Activated CD8-positive, alpha-beta memory T cell treated with anti-CD3 and anti-CD28 coated beads, Interleukin-2, amount 10 ng/mL, durations not matched to agents 7 days and 5 days (primary cell): ENCODE measurements at regions not wholly inside any gene's neighbourhood (a gene's known extent, or its start where the extent isn't known, plus 50 kb on each side); places are given as distances from the start of the nearest gene placed in this dataset.

Experiments used
- ATAC-seq: fragments of 150-1000 bp; cut with Tn5 transposase; one replicate; pipeline ENCODE4 v1.10.0; 2021; ENCODE audit warnings: moderate library complexity
- CTCF ChIA-PET: fragments of 350-600 bp; sonication (Branson Sonifier 250); formaldehyde crosslinking; loops from one replicate; lab custom pipeline; 2021; ENCODE audit warnings: antibody characterized with exemption; lab: Charles Lee
- DNase-seq: peaks from one replicate; pipeline ENCODE4 v3.0.0-alpha.2; 2020
- H3K27ac Mint-ChIP-seq: one replicate; pipeline ENCODE4 v1.8.0; 2021; ENCODE audit warnings: mild to moderate bottlenecking, mixed read lengths
- H3K27me3 Mint-ChIP-seq: one replicate; pipeline ENCODE4 v1.8.0; 2021; ENCODE audit warnings: mixed read lengths
- H3K36me3 Mint-ChIP-seq: one replicate; pipeline ENCODE4 v1.8.0; 2021; ENCODE audit warnings: mild to moderate bottlenecking, mixed read lengths
- H3K4me1 Mint-ChIP-seq: one replicate; pipeline ENCODE4 v1.8.0; 2021; ENCODE audit warnings: mixed read lengths
- H3K4me3 Mint-ChIP-seq: one replicate; pipeline ENCODE4 v1.8.0; 2021; ENCODE audit warnings: mild to moderate bottlenecking, moderate library complexity, mixed read lengths
- H3K9me3 Mint-ChIP-seq: one replicate; pipeline ENCODE4 v1.8.0; 2022; ENCODE audit warnings: low read depth, mixed read lengths

GRCh38 chr13:30044932-30045331 lies 194.5 kb upstream of the UBL3 start:
- DNase-seq = no peak
- peaks cover 5% of the 10 kb centered on the region for H3K27me3 Mint-ChIP-seq
- no peak overlapping the region for H3K27ac Mint-ChIP-seq
- H3K4me1 Mint-ChIP-seq = peaks cover 57% of the 10 kb centered on the region
- no peaks in the 10 kb centered on the region for H3K9me3 Mint-ChIP-seq
- CTCF ChIA-PET = interaction anchor here (1.2 kb wide), 1 partner anchor 11 kb away, joined by 4 read pairs; no protein-coding TSS in a partner anchor
- H3K4me3 Mint-ChIP-seq = no peak overlapping the region
- peaks cover 2% of the 10 kb centered on the region for H3K36me3 Mint-ChIP-seq
- ATAC-seq = no peak

GRCh38 chr13:30043631-30043925 lies 193.2 kb upstream of the UBL3 start:
- Mint-ChIP-seq H3K4me3 (no peak overlapping the region), H3K4me1 (peaks cover 44% of the 10 kb centered on the region), H3K27me3 (peaks cover 12% of the 10 kb centered on the region), H3K36me3 (peaks cover 2% of the 10 kb centered on the region), H3K27ac (no peak overlapping the region), H3K9me3 (no peaks in the 10 kb centered on the region)
- CTCF ChIA-PET = no interaction called here
- DNase-seq (no peak), ATAC-seq (no peak)

- peaks cover 2% of the 10 kb centered on the region for H3K36me3 Mint-ChIP-seq
- no peaks in the 10 kb centered on the region for H3K9me3 Mint-ChIP-seq
- H3K4me3 Mint-ChIP-seq = no peak overlapping the region
- ATAC-seq = no peak
- CTCF ChIA-PET = no interaction called here
- peaks cover 17% of the 10 kb centered on the region for H3K27me3 Mint-ChIP-seq
- peaks cover 39% of the 10 kb centered on the region for H3K4me1 Mint-ChIP-seq
- no peak for DNase-seq
- no peak overlapping the region for H3K27ac Mint-ChIP-seq
Measured at GRCh38 chr13:30042891-30043630, 192.6 kb upstream of the UBL3 start.

- Mint-ChIP-seq H3K27ac (no peak overlapping the region), H3K9me3 (no peaks in the 10 kb centered on the region), H3K36me3 (peaks cover 2% of the 10 kb centered on the region), H3K27me3 (peaks cover 17% of the 10 kb centered on the region), H3K4me3 (no peak overlapping the region), H3K4me1 (peaks cover 32% of the 10 kb centered on the region)
- DNase-seq = no peak
- CTCF ChIA-PET = no interaction called here
- no peak for ATAC-seq
Measured at GRCh38 chr13:30042272-30042671, 191.9 kb upstream of the UBL3 start.

GRCh38 chr13:30039511-30039911 lies 189.1 kb upstream of the UBL3 start:
- CTCF ChIA-PET = interaction anchor here (1.4 to 1.9 kb wide), 3 partner anchors 8 to 116 kb away, joined by 3 to 5 read pairs (median 3); no protein-coding TSS in a partner anchor
- Mint-ChIP-seq H3K4me3 (no peak overlapping the region), H3K27me3 (peaks cover 22% of the 10 kb centered on the region), H3K36me3 (peaks cover 2% of the 10 kb centered on the region), H3K4me1 (peaks cover 14% of the 10 kb centered on the region), H3K27ac (no peak overlapping the region), H3K9me3 (no peaks in the 10 kb centered on the region)
- ATAC-seq = no peak
- DNase-seq = no peak

GRCh38 chr13:30038884-30039283 lies 188.5 kb upstream of the UBL3 start:
- CTCF ChIA-PET = interaction anchor here (1.4 to 1.9 kb wide), 3 partner anchors 9 to 115 kb away, joined by 3 to 5 read pairs (median 3); no protein-coding TSS in a partner anchor

GRCh38 chr13:30037766-30038165 lies 187.3 kb upstream of the UBL3 start:
- Mint-ChIP-seq H3K27me3 (peaks cover 31% of the 10 kb centered on the region), H3K27ac (no peak overlapping the region), H3K4me3 (no peak overlapping the region), H3K9me3 (no peaks in the 10 kb centered on the region), H3K36me3 (no peaks in the 10 kb centered on the region), H3K4me1 (peaks cover 15% of the 10 kb centered on the region)
- DNase-seq (no peak), ATAC-seq (no peak)
- CTCF ChIA-PET = interaction anchor here (1.6 kb wide), 1 partner anchor 114 kb away, joined by 3 read pairs; no protein-coding TSS in a partner anchor

More at GRCh38 chr13:30038884-30039283, 188.5 kb upstream of the UBL3 start:
- Mint-ChIP-seq H3K9me3 (no peaks in the 10 kb centered on the region), H3K4me1 (peaks cover 17% of the 10 kb centered on the region), H3K27me3 (peaks cover 27% of the 10 kb centered on the region), H3K27ac (no peak overlapping the region), H3K4me3 (no peak overlapping the region), H3K36me3 (no peaks in the 10 kb centered on the region)
- no peak for DNase-seq
- ATAC-seq = no peak

- Mint-ChIP-seq H3K27ac (no peak overlapping the region), H3K36me3 (no peaks in the 10 kb centered on the region), H3K4me1 (peaks cover 11% of the 10 kb centered on the region), H3K9me3 (no peaks in the 10 kb centered on the region), H3K4me3 (no peak overlapping the region), H3K27me3 (peaks cover 31% of the 10 kb centered on the region)
- CTCF ChIA-PET = no interaction called here
- no peak for DNase-seq
- no peak for ATAC-seq
Measured at GRCh38 chr13:30037306-30037705, 186.9 kb upstream of the UBL3 start.

- H3K9me3 Mint-ChIP-seq = no peaks in the 10 kb centered on the region
- H3K4me1 Mint-ChIP-seq = peaks cover 3% of the 10 kb centered on the region
- no peak for DNase-seq
- CTCF ChIA-PET = interaction anchor here (1.1 kb wide), 1 partner anchor 80 kb away, joined by 3 read pairs; no protein-coding TSS in a partner anchor
- peaks cover 21% of the 10 kb centered on the region for H3K27me3 Mint-ChIP-seq
- no peak overlapping the region for H3K27ac Mint-ChIP-seq
- ATAC-seq = no peak
- no peaks in the 10 kb centered on the region for H3K36me3 Mint-ChIP-seq
- H3K4me3 Mint-ChIP-seq = no peak overlapping the region
Measured at GRCh38 chr13:30034458-30034795, 184.0 kb upstream of the UBL3 start.

GRCh38 chr13:30033681-30034457 lies 183.5 kb upstream of the UBL3 start:
- DNase-seq (no peak), ATAC-seq (no peak)
- Mint-ChIP-seq H3K36me3 (no peaks in the 10 kb centered on the region), H3K4me1 (peaks cover 3% of the 10 kb centered on the region), H3K27ac (no peak overlapping the region), H3K4me3 (no peak overlapping the region), H3K27me3 (peaks cover 20% of the 10 kb centered on the region), H3K9me3 (no peaks in the 10 kb centered on the region)
- CTCF ChIA-PET = interaction anchor here (1.1 kb wide), 1 partner anchor 80 kb away, joined by 3 read pairs; no protein-coding TSS in a partner anchor

GRCh38 chr13:30032263-30032662 lies 181.8 kb upstream of the UBL3 start:
- CTCF ChIA-PET = no interaction called here
- no peak for ATAC-seq
- no peak for DNase-seq
- no peaks in the 10 kb centered on the region for H3K9me3 Mint-ChIP-seq
- no peaks in the 10 kb centered on the region for H3K36me3 Mint-ChIP-seq
- no peak overlapping the region for H3K27ac Mint-ChIP-seq
- no peak overlapping the region for H3K4me3 Mint-ChIP-seq
- H3K27me3 Mint-ChIP-seq = peaks cover 14% of the 10 kb centered on the region
- H3K4me1 Mint-ChIP-seq = peaks cover 3% of the 10 kb centered on the region

- peaks cover 14% of the 10 kb centered on the region for H3K27me3 Mint-ChIP-seq
- no peak overlapping the region for H3K27ac Mint-ChIP-seq
- no peak for DNase-seq
- H3K4me3 Mint-ChIP-seq = no peak overlapping the region
- no peaks in the 10 kb centered on the region for H3K36me3 Mint-ChIP-seq
- H3K9me3 Mint-ChIP-seq = no peaks in the 10 kb centered on the region
- CTCF ChIA-PET = no interaction called here
- H3K4me1 Mint-ChIP-seq = peaks cover 3% of the 10 kb centered on the region
- ATAC-seq = no peak
Measured at GRCh38 chr13:30031488-30031887, 181.1 kb upstream of the UBL3 start.

- Mint-ChIP-seq H3K4me3 (no peak overlapping the region), H3K27me3 (peaks cover 11% of the 10 kb centered on the region), H3K9me3 (no peaks in the 10 kb centered on the region), H3K4me1 (peaks cover 3% of the 10 kb centered on the region), H3K27ac (no peak overlapping the region), H3K36me3 (no peaks in the 10 kb centered on the region)
- DNase-seq = no peak
- no peak for ATAC-seq
- CTCF ChIA-PET = interaction anchor here (1.2 kb wide), 1 partner anchor 83 kb away, joined by 3 read pairs; no protein-coding TSS in a partner anchor
Measured at GRCh38 chr13:30030141-30030750, 179.8 kb upstream of the UBL3 start.
